Kasumi-1 (cell line): ENCODE measurements at regions not wholly inside any gene's neighbourhood (a gene's known extent, or its start where the extent isn't known, plus 50 kb on each side); places are given as distances from the start of the nearest gene placed in this dataset.

Experiments used
- DNase-seq, 2 experiments: peaks; one replicate each; lab custom pipeline; 2025; lab: John Stamatoyannopoulos, UW

- no peak for DNase-seq
These were observed 292.6 kb upstream of the TCF4 start for GRCh38 chr18:55880617-55881016.

DNA sequence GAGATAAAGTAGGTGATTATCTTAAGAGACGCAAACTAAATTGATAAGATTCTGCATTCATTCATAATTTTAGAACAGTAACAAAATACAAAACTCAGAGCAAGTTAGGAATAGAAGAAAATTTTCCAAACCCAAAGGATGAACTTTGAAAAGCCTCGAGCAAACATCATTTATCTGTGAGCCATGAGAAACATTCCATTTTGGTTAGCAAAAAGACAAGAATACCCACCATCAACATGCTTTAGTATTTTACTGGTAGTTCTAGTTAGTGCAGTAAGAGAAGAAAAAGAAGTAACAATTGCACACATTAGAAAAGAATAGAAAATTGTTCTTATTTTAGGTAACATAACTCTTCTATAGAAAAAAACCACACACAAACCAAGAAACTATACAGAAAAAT is 291.3 kb upstream of the TCF4 start:
- DNase-seq = no peak

GRCh38 chr18:55878224-55878623 is 290.2 kb upstream of the TCF4 start:
- DNase-seq = peak; percentile 14 to 18

GRCh38 chr18:55877321-55877720 is 289.3 kb upstream of the TCF4 start:
- DNase-seq = no peak

DNA sequence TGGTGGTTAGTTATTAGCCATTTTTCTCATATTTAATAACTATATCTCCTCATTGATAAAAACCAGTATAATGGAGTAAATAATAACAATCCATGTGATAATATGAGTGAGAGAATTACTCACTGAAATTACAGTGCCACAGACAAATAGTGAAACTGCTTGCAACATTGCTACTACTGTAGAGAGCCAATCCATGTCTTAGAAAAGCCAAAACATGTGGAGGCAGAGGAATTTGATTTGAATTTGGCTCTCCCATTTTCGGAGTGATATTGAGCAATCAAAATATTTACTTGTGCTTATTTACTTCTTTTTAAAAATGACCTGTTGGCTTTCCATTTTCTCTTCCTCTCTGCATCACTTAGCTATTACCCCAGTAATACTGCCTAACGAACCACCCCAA is 288.3 kb upstream of the TCF4 start:
- DNase-seq = no peak

GRCh38 chr18:55875371-55875901 is 287.4 kb upstream of the TCF4 start:
- no peak for DNase-seq

GRCh38 chr18:55869556-55870501 is 281.8 kb upstream of the TCF4 start:
- no peak for DNase-seq

DNA sequence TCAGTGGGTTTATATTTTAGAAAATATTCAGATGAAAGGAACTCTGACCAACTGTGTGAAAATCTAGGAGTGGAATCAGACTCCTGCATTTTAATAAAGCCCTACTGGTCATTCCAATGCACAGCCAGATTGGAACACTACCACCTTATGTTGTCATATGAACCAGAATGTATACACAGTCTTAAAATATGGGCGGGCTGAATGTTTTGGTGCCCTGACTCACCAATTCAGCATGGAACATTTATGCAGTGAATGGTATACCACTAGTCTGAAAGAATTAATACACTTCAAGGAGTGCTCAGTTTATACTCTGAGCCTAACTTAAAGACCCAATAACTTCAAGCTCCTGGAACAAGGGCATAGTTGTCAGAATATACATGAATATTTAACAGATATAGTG is 280.9 kb upstream of the TCF4 start:
- no peak for DNase-seq

GRCh38 chr18:55866886-55867285 is 278.9 kb upstream of the TCF4 start:
- DNase-seq = no peak

DNA sequence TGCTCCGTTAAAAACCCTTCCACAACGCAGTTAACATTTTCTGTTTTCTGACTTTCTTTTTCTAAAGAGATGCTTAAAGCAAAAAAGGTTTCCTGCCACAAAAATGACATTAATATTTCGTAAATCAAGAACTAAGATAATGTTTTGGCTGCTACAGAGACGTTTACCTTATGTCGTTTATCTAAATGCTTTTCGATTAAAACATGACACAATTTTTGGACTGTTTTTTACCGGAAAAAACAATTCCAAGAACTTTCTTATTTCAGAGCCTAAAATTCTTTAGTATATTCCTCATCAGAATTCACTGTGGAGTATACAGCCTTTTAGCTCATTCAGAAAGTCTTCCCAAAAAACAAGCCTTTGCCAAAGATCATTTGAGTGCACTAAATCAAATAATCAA is 278.0 kb upstream of the TCF4 start:
- DNase-seq = no peak

DNA sequence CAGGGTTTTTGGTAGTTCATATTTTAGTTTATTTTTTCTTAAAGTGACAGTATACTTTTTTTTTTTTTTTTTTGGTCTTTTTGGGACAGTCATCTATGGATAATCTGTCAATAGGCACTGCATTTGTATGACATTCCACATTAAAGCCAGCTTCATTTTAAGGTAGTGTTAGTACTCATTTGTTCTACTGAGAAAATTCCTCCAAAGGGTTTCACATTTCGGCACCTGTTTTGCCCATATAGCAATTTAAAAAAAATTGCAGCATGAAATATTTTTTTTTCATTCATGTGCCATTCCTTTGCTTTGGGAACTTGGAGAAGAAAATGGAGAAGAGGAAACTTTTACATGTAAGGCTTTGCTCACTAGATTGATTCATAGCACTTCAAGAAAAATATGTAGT is 276.3 kb upstream of the TCF4 start:
- DNase-seq = no peak

GRCh38 chr18:55863876-55864275 is 275.9 kb upstream of the TCF4 start:
- no peak for DNase-seq

- no peak for DNase-seq
These were observed 275.4 kb upstream of the TCF4 start for GRCh38 chr18:55863391-55863706.

DNA sequence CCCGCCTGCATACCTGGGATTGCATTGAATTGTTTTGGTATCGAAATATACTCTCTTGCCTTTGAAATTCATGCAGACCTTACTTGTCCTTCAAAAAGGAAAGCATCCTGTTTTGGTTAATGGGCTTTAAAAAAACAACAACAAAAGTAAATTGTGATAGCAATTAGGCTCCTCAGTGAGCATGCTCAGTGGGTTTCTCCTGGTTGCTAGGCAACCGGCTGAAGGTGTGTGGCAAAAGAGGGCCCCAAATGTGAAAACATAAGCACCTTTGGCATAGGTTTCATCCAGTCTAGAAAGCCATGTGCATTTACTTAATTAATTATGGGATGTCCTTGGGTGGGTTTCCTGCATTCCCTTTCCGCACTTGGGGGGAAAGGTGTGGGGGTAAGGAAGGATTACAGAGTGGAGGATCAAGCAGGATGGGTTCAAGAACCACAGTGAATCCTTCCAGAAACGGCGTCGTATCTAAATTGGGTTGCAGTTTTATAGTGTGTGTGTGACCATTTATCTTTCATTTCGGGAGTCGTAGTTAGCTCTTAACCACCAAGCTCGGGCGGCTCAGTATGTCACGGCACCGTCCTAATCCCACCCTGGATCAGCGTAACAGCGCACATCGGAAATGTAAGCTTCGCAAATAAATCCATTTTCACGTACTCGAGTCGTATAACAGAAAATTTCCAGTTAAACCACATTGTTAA is 274.9 kb upstream of the TCF4 start:
- no peak for DNase-seq

DNA sequence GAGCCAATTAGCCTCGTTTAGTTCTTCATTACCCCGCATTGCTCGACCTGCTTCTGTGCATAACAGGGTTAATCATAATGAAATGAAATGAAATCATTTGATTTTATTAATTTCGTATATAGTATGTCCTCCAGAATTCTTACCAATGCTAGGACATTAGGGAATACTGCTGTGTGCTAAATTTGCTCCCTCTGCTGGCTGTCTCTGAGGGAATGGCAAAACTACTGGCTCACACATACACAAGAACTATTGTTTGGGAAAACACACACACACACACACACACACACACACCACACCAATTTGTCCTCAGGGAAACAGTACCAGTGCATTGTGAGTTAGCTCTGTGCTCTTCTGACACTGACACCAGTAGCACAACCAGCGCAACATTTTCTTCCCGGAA is 273.3 kb upstream of the TCF4 start:
- DNase-seq = peak in 1 of 2 experiments; percentile 4

DNA sequence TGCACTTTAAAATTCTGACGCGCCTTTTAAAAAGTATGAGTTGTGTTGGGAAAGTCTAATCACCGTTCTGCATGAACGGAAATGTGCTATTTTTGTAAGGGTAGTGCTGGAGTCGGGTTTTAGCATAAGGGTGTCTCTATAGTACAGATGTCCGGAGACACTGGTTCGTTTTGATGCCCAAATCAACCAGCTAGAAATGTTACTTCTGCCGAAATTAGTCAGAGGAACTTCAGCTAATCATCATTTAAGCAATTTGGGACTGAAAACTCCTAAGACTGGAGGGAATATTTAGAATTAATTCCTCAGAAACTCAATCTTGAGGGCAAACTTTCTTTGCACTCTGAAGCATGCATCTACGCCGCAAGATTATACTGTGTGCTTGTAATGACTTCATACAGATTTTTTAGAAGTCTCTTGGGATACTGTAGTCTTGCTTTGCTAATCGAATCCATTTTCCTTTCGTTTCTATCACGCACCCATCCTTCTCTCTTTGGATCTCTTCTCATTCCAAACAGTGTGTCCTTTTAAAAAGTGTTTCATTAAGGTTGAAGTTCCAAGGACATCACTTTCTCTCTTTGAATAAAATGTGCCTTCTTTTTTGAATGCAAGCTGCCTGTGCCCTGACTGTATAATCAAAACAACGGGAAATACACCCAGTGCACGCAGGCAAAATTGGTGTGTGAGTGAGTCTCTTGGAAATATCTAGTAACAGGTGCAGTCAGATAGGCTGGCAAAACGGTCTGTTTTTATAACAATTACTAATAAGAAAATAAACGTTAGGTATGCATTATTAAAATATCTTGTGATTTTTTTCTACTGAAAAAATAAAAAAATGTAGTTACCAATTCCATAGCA is 270.9 kb upstream of the TCF4 start:
- DNase-seq = no peak

DNA sequence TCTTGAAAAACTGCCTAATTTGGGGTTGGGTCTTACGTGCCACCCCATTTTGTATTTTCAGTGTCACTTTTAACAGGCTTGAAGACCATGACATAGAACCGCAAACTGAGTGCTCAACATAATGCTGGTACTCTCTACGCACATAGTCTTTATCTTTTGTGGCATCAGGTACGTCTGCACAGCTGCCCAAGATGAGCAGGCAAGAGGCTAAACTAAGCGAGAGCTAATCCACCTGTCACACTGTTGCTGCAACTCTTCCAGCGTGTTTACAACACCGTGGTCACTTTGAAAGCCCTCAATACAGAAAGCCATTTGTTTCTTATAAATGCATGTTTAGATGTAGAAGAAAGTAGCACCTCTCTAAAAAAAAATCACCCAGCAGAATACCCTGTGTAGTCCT is 270.0 kb upstream of the TCF4 start:
- no peak for DNase-seq

DNA sequence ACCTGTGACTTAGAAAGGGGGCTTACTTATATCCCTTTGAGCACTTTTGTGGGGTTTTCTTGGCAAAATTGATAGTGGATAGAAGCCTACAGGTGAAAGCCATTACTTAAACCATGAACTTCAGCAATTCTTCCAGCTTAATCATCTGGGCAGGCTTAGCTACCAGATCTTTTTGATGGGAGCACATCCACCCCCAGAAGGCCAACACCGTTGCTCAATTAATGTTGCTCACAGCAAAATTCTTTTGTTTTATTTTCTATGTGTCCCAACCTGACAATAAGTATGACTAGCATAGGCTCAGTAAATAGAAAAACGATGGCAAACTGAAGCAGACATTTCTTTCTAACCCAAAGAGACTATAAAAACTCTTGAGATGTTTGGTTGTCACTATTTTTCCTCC is 269.4 kb upstream of the TCF4 start:
- DNase-seq = no peak

- no peak for DNase-seq
These were observed 268.7 kb upstream of the TCF4 start for GRCh38 chr18:55856679-55857078.

GRCh38 chr18:55856229-55856628 is 268.2 kb upstream of the TCF4 start:
- DNase-seq = no peak

GRCh38 chr18:55853268-55853667 is 265.3 kb upstream of the TCF4 start:
- DNase-seq = no peak

DNA sequence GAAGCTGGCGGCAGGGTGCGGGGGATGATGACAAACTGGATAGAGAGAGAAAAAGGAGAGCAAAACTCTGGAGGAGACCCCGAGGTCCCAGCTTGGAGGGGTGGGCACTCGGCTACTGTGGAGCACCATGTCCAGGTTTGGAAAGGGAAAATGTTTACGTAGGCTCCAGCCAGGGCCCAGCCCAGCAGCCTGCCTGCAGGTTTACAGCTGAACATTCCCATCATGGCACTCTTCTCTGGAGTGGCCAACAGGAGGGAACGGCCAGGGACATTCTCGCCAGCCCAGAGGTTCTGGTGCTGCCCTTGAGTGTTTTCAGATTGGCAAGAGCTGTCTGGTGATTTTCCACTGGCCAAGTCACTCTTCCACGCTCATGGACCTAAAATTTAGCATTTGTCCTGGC is 262.9 kb upstream of the TCF4 start:
- DNase-seq = no peak
